ENCODE measurements at regions not wholly inside any gene's neighbourhood (a gene's known extent, or its start where the extent isn't known, plus 50 kb on each side); places are given as distances from the start of the nearest gene placed in this dataset.
A peak's percentile ranks its signal among the peaks of the same experiment; 100 is the strongest.
"Not testable (repeated sequence)": the region's sequence is repeated elsewhere in the genome, so short reads cannot be mapped to it uniquely, and the experiment has no call there.

- FAIRE-seq (no peak), DNase-seq (ENCODE audit: low spot score) (no peak)
Observed at GRCh38 chr13:95388420-95389079, 87.3 kb upstream of the ABCC4 start.

DNA sequence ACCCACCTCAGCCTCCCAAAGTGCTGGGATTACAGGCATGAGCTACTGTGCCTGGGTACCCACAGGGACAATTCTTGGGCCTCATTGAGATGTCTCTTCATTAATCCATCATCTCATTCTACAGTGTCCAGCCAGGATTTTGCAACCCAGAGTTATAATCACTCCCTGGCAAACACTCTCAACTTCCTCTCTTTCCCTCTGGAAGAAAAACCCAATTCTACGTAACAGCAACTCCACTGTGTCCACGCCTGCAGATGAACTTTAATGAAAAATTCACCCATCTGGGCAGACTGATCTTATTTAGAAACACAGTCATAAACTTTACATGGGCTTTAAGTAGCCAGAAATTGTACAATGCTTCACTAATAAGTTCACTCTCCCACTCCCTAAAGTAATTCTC lies 90.1 kb upstream of the ABCC4 start:
- no peak for FAIRE-seq
- DNase-seq (ENCODE audit: low spot score) = no peak

GRCh38 chr13:95391785-95392184 lies 90.5 kb upstream of the ABCC4 start:
- FAIRE-seq (no peak), DNase-seq (ENCODE audit: low spot score) (no peak)

GRCh38 chr13:95392597-95392996 lies 91.3 kb upstream of the ABCC4 start:
- FAIRE-seq = no peak
- DNase-seq (ENCODE audit: low spot score) = no peak

DNA sequence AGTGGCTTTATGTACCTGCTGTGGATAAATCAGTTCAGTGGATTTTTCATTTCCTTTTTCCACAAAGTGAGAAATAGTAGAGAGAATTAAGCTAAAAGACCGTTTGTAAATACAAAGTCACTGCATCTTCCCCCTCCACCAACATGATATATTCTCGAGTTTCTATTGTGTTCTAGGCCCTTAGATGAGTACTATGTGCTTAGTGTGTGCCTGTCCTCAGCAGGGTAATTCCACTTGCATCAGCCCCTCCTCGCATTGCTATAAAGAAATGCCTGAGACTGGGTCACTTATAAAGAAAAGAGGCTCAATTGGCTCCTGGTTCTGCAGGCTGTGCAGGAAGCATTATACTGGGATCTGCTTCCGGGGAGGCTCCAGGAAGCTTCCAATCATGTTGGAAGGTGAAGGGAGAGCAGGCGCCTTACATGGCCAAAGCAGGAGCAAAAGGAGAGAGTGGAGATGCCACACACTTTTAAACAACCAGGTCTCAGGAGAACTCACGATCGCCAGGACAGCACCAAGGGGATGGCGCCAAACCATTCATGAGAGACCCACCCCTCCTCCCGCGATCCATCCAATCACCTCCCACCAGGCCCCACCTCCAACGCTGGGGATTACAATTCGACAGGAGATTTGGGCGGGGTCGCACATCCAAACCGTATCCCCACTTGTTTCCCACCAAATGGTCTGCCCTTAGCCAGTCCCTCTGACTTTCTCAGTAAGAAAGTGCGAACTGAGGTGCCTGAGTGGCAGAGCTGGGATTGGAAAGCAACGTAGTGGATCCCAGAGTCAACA lies 102.3 kb upstream of the ABCC4 start:
- FAIRE-seq (no peak), DNase-seq (ENCODE audit: low spot score) (no peak)

GRCh38 chr13:95404141-95404882 lies 103.1 kb upstream of the ABCC4 start:
- FAIRE-seq (no peak), DNase-seq (ENCODE audit: low spot score) (peak; percentile 76)

DNA sequence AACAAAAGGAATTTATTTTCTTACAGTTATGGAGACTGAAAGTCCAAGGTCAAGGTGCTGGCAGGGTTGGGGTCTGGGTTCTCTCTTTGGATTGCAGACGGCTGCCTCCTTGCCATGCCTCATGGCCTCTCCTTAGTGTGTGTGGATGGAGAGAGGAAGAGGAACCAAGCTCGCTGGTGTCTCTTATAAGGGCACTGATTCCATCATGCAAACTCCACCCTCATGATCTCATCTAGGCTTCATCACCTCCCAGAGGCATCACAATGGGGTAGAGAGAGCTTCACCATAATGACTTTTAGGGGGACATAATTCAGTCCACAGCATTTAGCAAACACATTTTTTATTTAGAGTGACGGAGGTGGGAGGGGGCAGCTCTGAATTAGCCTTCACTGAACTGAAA lies 104.9 kb upstream of the ABCC4 start:
- no peak for DNase-seq (ENCODE audit: low spot score)
- FAIRE-seq = no peak

DNA sequence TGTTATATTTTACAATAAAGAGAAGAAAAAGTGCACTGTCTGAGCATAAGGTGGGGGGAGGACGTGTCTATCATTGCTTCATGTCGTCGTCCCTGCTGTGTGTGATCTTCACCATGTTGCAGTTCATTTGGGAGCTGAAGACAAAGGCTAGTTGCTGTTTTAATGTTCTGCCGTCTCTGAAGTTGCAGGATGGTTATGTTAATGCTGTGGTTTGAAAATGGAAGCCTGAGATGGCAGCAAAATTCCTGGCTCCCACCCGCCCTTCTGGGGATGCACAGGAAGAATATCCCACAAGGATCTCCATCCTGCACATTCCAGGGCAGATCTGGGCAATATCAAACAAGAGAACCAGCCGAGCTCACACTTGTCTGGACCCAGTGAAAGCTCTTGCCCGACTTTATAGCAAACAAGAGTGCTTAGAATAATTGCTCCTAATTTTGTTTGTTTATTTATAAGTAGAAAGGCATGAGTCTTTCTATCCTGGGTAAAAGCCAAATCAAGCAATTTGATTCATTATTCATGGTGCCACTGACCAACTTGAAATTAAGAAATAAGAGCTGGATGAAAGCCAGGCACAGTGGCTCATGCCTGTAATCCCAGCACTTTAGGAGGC lies 110.3 kb upstream of the ABCC4 start:
- DNase-seq (ENCODE audit: low spot score) (no peak), FAIRE-seq (no peak)

GRCh38 chr13:95418946-95419345 lies 117.7 kb upstream of the ABCC4 start:
- no peak for FAIRE-seq
- no peak for DNase-seq (ENCODE audit: low spot score)

DNA sequence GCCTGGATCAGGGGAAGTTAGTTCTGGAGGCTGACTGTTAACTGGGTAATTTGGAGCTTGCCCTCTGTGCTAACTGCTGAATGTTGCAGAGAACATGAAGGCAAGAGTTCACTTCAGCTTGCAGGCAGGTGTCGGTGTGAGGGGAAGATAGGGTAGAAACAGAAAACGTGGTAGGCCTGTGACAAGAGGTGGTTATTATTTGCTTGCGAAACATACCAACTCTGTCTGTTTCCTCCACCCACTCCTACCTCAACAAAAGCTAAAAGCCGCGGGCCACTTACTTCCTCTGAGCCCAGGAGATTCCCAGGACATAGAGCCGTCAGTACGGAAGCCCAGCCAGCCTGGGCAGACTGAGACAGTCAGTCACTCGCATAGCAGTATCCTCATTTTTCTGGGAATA lies 119.2 kb upstream of the ABCC4 start:
- FAIRE-seq (no peak), DNase-seq (ENCODE audit: low spot score) (no peak)

DNA sequence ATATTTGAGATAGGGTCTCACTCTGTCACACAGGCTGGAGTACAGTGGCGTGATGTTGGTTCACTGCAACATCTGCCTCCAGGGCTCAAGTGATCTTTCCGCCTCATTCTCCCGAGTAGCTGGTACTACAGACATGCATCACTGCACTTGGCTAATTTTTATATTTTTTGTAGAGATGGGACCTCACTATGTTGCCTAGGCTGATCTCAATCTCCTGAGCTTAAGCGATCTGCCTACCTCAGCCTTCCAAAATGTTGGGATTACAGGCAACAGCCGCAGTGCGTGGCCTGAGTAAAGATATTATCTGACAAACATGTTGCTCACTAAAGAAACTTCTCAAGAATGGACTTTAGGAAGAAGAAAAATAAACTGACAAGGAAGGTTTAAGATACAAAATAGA lies 125.4 kb upstream of the ABCC4 start:
- FAIRE-seq (no peak), DNase-seq (ENCODE audit: low spot score) (no peak)

DNA sequence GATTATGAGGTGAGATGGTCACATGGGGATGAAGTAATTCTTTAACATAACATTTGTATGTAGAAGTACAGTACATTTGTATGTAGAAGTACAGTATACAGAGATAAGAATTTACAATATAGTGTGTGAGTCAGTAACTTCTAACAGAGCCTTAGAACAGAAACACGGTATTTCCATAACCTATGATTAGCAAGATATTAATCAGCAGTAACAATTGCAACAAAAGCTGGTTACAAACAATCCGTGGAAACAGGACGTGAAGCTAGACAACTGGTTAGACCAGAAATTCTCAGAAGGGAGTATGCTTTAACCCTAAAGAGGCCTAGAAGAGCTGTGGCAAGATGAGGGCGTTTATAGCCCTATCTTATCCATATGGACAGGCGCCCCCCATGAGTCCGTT lies 122.0 kb upstream of the CLDN10 start:
- FAIRE-seq; DNase-seq (ENCODE audit: low spot score): not testable (repeated sequence)

DNA sequence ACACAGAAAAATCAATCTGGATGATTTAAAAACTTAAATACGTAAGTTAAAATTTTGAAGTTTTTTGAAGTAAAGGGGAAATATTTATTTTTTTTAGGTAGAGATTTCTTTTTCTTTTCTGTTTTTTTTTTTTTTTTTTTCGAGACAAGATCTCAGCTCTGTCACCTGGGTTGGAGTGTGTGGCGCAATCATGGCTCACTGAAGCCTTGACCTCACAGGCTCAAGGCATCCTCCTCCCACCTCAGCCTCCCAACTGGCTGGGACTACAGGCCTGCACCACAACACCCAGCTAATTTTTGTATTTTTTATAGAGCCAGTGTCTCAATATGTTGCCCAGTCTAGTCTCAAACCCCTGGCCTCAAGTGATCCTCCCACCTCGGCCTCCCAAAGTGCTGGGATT lies 120.4 kb upstream of the CLDN10 start:
- no peak for FAIRE-seq

GRCh38 chr13:95433537-95433936 lies 119.0 kb upstream of the CLDN10 start:
- DNase-seq (ENCODE audit: low spot score) (no peak), FAIRE-seq (no peak)

More for the DNA sequence above, 120.4 kb upstream of the CLDN10 start:
- no peak for DNase-seq (ENCODE audit: low spot score)

GRCh38 chr13:95434111-95434510 lies 118.4 kb upstream of the CLDN10 start:
- no peak for DNase-seq (ENCODE audit: low spot score)
- FAIRE-seq = no peak

GRCh38 chr13:95437561-95437960 lies 115.0 kb upstream of the CLDN10 start:
- no peak for DNase-seq (ENCODE audit: low spot score)
- FAIRE-seq = no peak

DNA sequence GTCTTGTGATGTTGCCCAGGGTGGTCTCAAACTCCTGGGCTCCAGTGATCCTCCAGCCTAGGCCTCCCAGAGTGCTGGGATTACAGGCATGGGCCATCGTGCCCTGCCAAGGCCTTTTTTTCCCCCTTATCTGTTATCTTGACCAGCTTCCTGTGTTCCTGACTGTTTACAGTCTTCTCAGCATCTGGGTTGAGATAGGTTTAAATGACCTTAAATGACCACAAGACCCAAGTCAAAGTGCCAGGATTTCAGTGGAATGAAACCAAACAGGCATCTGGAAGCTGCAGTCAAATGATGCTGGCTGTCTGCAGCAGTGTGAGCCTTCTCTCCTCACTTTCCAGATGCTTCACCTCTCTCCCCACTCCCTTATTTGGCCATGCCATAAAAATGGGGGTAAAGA lies 114.2 kb upstream of the CLDN10 start:
- FAIRE-seq = no peak
- DNase-seq (ENCODE audit: low spot score) = no peak

GRCh38 chr13:95440441-95441088 lies 112.0 kb upstream of the CLDN10 start:
- no peak for FAIRE-seq

DNA sequence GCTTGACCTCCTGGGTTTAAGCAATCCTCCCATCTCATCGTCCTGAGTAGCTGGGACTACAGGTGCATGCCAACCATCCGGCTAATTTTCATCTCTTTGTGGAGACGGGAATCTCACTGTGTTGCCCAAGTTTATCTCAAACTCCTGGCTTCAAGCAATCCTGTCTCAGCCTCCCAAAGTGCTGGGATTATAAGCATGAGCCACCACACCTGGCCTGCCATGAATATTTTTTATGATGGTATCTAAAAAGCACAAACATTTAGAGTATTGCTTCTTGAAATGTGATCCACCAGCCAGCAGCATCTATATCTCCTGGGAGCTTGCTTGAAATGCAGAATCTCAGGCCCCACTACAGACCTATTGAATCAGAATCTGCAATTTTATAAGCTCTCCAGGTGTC lies 111.2 kb upstream of the CLDN10 start:
- no peak for FAIRE-seq
- DNase-seq (ENCODE audit: low spot score) = no peak

More at GRCh38 chr13:95440441-95441088, 112.0 kb upstream of the CLDN10 start:
- DNase-seq (ENCODE audit: low spot score) = no peak

GRCh38 chr13:95444006-95444730 lies 108.4 kb upstream of the CLDN10 start:
- FAIRE-seq = no peak

GRCh38 chr13:95445131-95445530 lies 107.4 kb upstream of the CLDN10 start:
- DNase-seq (ENCODE audit: low spot score) = no peak
- no peak for FAIRE-seq

More at GRCh38 chr13:95444006-95444730, 108.4 kb upstream of the CLDN10 start:
- DNase-seq (ENCODE audit: low spot score) = no peak
